Central memory CD8-positive, alpha-beta T cell (primary cell): ENCODE measurements at regions not wholly inside any gene's neighbourhood (a gene's known extent, or its start where the extent isn't known, plus 50 kb on each side); places are given as distances from the start of the nearest gene placed in this dataset.

ENCODE experiments used
- ATAC-seq: fragments of 150-1000 bp; cut with Tn5 transposase; replicated peaks from 2 replicates; pipeline ENCODE4 v1.10.0; 2022; ENCODE audit warnings: mild to moderate bottlenecking, moderate FRiP score, moderate number of reproducible peaks; ENCODE audit not compliant: poor library complexity, severe bottlenecking; ENCODE audit errors: extremely low read depth
- DNase-seq, 2 donors: peaks; one replicate each; pipeline ENCODE4 v3.0.0; 2021; ENCODE audit warnings: low spot score in 2 of 2
- H3K27ac Mint-ChIP-seq: one replicate; pipeline ENCODE4 v1.8.0; 2022; ENCODE audit warnings: low read depth, mild to moderate bottlenecking, moderate library complexity, mixed read lengths
- H3K27me3 Mint-ChIP-seq: one replicate; pipeline ENCODE4 v1.8.0; 2022; ENCODE audit warnings: mixed read lengths
- H3K36me3 Mint-ChIP-seq: one replicate; pipeline ENCODE4 v1.8.0; 2022; ENCODE audit warnings: mild to moderate bottlenecking, moderate library complexity, mixed read lengths; ENCODE audit not compliant: insufficient read depth
- H3K4me1 Mint-ChIP-seq: one replicate; pipeline ENCODE4 v1.8.0; 2022; ENCODE audit warnings: mixed read lengths
- H3K4me3 Mint-ChIP-seq: one replicate; pipeline ENCODE4 v1.8.0; 2022; ENCODE audit warnings: mild to moderate bottlenecking, moderate library complexity, mixed read lengths
- H3K9me3 Mint-ChIP-seq: one replicate; pipeline ENCODE4 v1.8.0; 2022; ENCODE audit warnings: mixed read lengths

DNA sequence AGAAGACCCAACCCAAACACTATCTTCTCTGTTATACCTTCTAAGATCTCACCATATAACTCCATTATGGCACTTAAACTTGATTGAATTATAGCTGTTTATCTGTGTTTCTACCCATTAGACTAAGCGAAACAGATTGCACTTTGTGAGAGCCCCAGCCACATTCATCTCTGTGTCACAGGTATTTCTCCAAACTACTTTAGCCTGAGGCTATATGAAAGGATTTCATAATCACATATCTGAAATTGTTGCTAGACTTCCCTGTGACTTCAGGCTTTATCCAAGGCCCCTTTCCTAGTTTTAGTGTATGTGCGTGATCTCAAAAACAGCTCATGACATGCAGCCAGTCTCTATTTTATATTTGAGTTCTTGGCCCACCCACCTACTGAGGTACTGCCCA lies 745.0 kb upstream of the ACVR2A start:
- no peaks in the 10 kb centered on the region for H3K27me3 Mint-ChIP-seq
- no peaks in the 10 kb centered on the region for H3K4me1 Mint-ChIP-seq
- ATAC-seq, result no peak

GRCh38 chr2:147098940-147099339 lies 745.9 kb upstream of the ACVR2A start:
- no peak for ATAC-seq
- no peaks in the 10 kb centered on the region for H3K4me1 Mint-ChIP-seq
- H3K4me3 Mint-ChIP-seq, result no peak overlapping the region
- H3K36me3 Mint-ChIP-seq, result no peaks in the 10 kb centered on the region
- H3K27ac Mint-ChIP-seq, result no peak overlapping the region
- H3K9me3 Mint-ChIP-seq, result peaks cover 6% of the 10 kb centered on the region
- DNase-seq, result no peak
- H3K27me3 Mint-ChIP-seq, result no peaks in the 10 kb centered on the region

More for the DNA sequence above, 745.0 kb upstream of the ACVR2A start:
- Mint-ChIP-seq H3K36me3 (no peaks in the 10 kb centered on the region), H3K27ac (no peak overlapping the region), H3K9me3 (peaks cover 10% of the 10 kb centered on the region), H3K4me3 (no peak overlapping the region)
- no peak for DNase-seq

DNA sequence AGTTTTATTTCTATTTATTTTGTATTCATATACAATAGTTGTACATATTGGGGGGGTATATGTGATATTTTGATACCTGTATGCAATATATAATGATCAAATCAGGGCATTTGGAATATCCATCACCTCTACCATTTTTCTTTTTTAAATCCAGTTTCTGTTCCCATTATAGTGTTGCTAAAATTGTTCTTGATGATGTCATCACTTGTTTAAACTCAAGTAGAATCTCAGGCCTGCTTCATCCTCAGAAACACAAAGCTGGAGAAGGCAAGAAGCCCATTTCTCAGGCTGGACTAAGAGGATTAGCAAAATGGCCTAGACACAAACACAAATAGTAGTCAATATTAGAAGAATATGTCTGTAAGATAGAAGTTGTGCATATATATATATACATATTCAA lies 747.1 kb upstream of the ACVR2A start:
- no peak for DNase-seq
- H3K27ac Mint-ChIP-seq, result no peak overlapping the region
- H3K27me3 Mint-ChIP-seq, result no peaks in the 10 kb centered on the region
- peaks cover 6% of the 10 kb centered on the region for H3K9me3 Mint-ChIP-seq
- no peaks in the 10 kb centered on the region for H3K36me3 Mint-ChIP-seq
- H3K4me3 Mint-ChIP-seq, result no peak overlapping the region
- ATAC-seq, result no peak
- H3K4me1 Mint-ChIP-seq, result no peaks in the 10 kb centered on the region

- Mint-ChIP-seq H3K36me3 (no peaks in the 10 kb centered on the region), H3K27me3 (no peaks in the 10 kb centered on the region), H3K27ac (no peak overlapping the region), H3K4me1 (no peaks in the 10 kb centered on the region), H3K9me3 (peaks cover 6% of the 10 kb centered on the region), H3K4me3 (no peak overlapping the region)
- DNase-seq (no peak), ATAC-seq (no peak)
Observed at GRCh38 chr2:147096671-147097070, 748.2 kb upstream of the ACVR2A start.

GRCh38 chr2:147095376-147095775 lies 749.5 kb upstream of the ACVR2A start:
- no peak for ATAC-seq

GRCh38 chr2:147094077-147094476 lies 750.8 kb upstream of the ACVR2A start:
- Mint-ChIP-seq H3K27me3 (no peaks in the 10 kb centered on the region), H3K27ac (no peak overlapping the region), H3K4me3 (no peak overlapping the region), H3K4me1 (no peaks in the 10 kb centered on the region), H3K36me3 (no peaks in the 10 kb centered on the region), H3K9me3 (peaks cover 6% of the 10 kb centered on the region)
- DNase-seq (no peak), ATAC-seq (no peak)

More at GRCh38 chr2:147095376-147095775, 749.5 kb upstream of the ACVR2A start:
- DNase-seq, result no peak
- Mint-ChIP-seq H3K9me3 (peaks cover 6% of the 10 kb centered on the region), H3K4me1 (no peaks in the 10 kb centered on the region), H3K27ac (no peak overlapping the region), H3K27me3 (no peaks in the 10 kb centered on the region), H3K36me3 (no peaks in the 10 kb centered on the region), H3K4me3 (no peak overlapping the region)

GRCh38 chr2:147092266-147092665 lies 752.6 kb upstream of the ACVR2A start:
- ATAC-seq, result no peak

DNA sequence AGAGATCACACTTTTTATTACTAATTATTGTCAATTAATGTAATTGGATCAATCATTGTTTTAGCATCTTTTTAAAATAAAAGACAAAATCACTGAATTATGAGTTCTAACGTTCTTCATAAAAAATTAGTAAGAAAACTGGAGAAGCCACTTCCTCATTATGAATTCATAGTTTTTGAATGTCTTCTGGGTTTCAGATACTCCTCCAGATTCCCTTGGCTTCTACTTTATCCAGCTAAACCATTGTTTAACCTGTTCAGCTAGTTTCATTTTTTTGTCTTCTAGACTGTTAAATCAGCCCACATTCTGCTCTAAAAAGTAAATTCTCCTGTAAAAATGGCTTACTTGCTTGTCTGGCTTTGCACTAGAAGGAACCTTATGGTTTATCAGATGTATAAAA lies 753.4 kb upstream of the ACVR2A start:
- Mint-ChIP-seq H3K27me3 (no peaks in the 10 kb centered on the region), H3K4me1 (no peaks in the 10 kb centered on the region), H3K4me3 (no peak overlapping the region), H3K9me3 (peaks cover 6% of the 10 kb centered on the region), H3K27ac (no peak overlapping the region), H3K36me3 (no peaks in the 10 kb centered on the region)
- ATAC-seq (no peak), DNase-seq (no peak)

More at GRCh38 chr2:147092266-147092665, 752.6 kb upstream of the ACVR2A start:
- no peaks in the 10 kb centered on the region for H3K4me1 Mint-ChIP-seq
- no peak overlapping the region for H3K27ac Mint-ChIP-seq
- no peak overlapping the region for H3K4me3 Mint-ChIP-seq
- DNase-seq, result no peak
- peaks cover 6% of the 10 kb centered on the region for H3K9me3 Mint-ChIP-seq
- H3K36me3 Mint-ChIP-seq, result no peaks in the 10 kb centered on the region
- no peaks in the 10 kb centered on the region for H3K27me3 Mint-ChIP-seq

DNA sequence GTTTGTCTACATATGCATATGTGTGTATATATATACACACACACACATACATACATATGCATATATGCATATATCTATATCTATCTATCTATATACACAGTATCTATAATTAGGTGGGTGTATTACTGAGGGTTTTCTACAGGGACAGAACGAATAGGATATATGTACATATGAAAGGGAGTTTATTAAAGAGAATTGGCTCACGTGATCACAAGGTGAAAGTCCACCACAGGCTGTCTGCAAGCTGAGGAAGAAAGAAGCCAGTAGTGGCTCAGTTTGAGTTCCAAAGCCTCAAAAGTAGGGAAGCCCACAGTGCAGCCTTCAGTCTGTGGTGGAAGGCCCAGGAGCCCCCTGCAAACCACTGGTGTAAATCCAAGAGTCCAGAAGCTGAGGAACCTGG lies 756.0 kb upstream of the ACVR2A start:
- no peaks in the 10 kb centered on the region for H3K27me3 Mint-ChIP-seq
- no peak overlapping the region for H3K27ac Mint-ChIP-seq
- H3K9me3 Mint-ChIP-seq, result no peaks in the 10 kb centered on the region
- no peak overlapping the region for H3K4me3 Mint-ChIP-seq
- H3K4me1 Mint-ChIP-seq, result no peaks in the 10 kb centered on the region
- no peaks in the 10 kb centered on the region for H3K36me3 Mint-ChIP-seq
- ATAC-seq, result no peak
- DNase-seq, result no peak

DNA sequence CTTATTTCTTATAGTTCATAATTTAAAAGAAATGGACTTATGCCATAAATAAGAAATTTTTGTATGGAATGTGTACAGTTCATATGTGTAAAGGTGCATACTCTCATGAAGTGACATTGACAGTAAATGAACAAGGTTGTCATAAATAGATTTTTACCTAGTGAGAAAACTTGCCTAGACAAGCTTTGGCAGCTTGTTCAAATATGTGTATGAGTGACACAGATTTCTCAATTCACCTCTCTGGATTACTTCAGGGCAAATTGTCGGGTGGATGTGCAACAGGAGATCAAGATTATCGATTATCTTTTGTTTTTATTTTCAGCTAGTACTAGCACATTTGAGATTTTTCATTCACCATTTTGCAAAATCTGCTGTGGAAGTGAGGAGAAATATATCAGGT lies 758.1 kb upstream of the ACVR2A start:
- H3K4me1 Mint-ChIP-seq, result no peaks in the 10 kb centered on the region
- DNase-seq (no peak), ATAC-seq (no peak)
- no peaks in the 10 kb centered on the region for H3K36me3 Mint-ChIP-seq
- H3K9me3 Mint-ChIP-seq, result no peaks in the 10 kb centered on the region
- H3K4me3 Mint-ChIP-seq, result no peak overlapping the region
- no peak overlapping the region for H3K27ac Mint-ChIP-seq
- H3K27me3 Mint-ChIP-seq, result no peaks in the 10 kb centered on the region

DNA sequence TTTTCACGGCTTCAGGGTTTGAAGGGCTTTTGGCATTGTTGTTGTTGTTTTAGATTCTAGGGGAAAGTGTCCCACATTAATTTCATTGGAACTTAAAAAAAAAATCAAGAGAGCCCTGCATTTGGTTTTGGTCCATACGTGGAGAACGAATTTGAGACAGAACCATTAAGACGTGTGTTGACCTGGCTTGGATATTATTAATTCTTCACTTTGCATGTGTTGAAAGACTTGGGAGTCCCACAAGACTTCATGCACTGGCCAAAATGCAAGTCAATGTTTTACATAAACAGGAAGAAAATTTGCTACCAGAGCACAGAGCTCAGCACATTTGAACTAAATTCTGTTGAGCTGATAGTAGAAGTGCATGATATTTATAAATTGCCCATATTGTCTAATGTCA lies 761.2 kb upstream of the ACVR2A start:
- H3K27ac Mint-ChIP-seq, result no peak overlapping the region
- no peaks in the 10 kb centered on the region for H3K36me3 Mint-ChIP-seq
- H3K4me1 Mint-ChIP-seq, result no peaks in the 10 kb centered on the region
- H3K4me3 Mint-ChIP-seq, result no peak overlapping the region
- no peaks in the 10 kb centered on the region for H3K27me3 Mint-ChIP-seq
- ATAC-seq (no peak), DNase-seq (no peak)
- H3K9me3 Mint-ChIP-seq, result no peaks in the 10 kb centered on the region

GRCh38 chr2:147082850-147083522 lies 761.8 kb upstream of the ACVR2A start:
- no peak for ATAC-seq
- Mint-ChIP-seq H3K4me1 (no peaks in the 10 kb centered on the region), H3K4me3 (no peak overlapping the region), H3K9me3 (no peaks in the 10 kb centered on the region), H3K27me3 (no peaks in the 10 kb centered on the region), H3K36me3 (no peaks in the 10 kb centered on the region), H3K27ac (no peak overlapping the region)
- no peak for DNase-seq

DNA sequence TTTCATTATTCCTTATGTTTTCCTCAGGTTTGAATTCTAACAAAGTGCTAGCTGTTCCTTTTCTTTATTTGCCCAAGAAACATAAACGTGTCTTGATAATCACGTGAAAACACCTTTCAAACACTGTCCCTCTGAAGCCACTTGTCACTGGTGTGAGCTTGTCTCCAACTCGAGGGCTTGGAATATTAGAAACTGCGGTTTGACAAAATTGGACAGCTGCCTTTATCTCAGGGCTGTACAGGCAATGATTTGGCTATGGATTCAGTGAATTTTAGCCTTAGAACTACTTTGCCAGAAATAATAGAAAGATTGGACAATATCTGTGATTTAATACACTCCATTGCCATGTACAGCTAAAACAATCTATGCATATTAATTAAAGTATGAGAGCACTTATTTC lies 763.0 kb upstream of the ACVR2A start:
- Mint-ChIP-seq H3K4me3 (no peak overlapping the region), H3K27ac (no peak overlapping the region), H3K36me3 (no peaks in the 10 kb centered on the region), H3K4me1 (no peaks in the 10 kb centered on the region), H3K9me3 (no peaks in the 10 kb centered on the region), H3K27me3 (no peaks in the 10 kb centered on the region)
- ATAC-seq, result no peak
- DNase-seq, result no peak
